ENCODE measurements at regions not wholly inside any gene's neighbourhood (a gene's known extent, or its start where the extent isn't known, plus 50 kb on each side); places are given as distances from the start of the nearest gene placed in this dataset.

- DNase-seq, result no peak
Observed at GRCh38 chr3:189049458-189050236, 122.1 kb upstream of the TPRG1 start.

GRCh38 chr3:189053322-189053721, 118.4 kb upstream of the TPRG1 start:
- DNase-seq, result no peak

- no peak for DNase-seq
Observed at GRCh38 chr3:189056646-189057335, 115.0 kb upstream of the TPRG1 start.

- no peak for DNase-seq
Observed at GRCh38 chr3:189057369-189057768, 114.4 kb upstream of the TPRG1 start.

GRCh38 chr3:189058071-189058470, 113.7 kb upstream of the TPRG1 start:
- DNase-seq, result no peak

GRCh38 chr3:189070965-189071364, 100.8 kb upstream of the TPRG1 start:
- no peak for DNase-seq

- no peak for DNase-seq
Observed at GRCh38 chr3:189071446-189071845, 100.3 kb upstream of the TPRG1 start.

- DNase-seq, result no peak
Observed at GRCh38 chr3:189076449-189076848, 95.3 kb upstream of the TPRG1 start.

- no peak for DNase-seq
Observed at GRCh38 chr3:189080745-189081144, 91.0 kb upstream of the TPRG1 start.

- no peak for DNase-seq
Observed at GRCh38 chr3:189082666-189083427, 88.9 kb upstream of the TPRG1 start.

- DNase-seq, result no peak
Observed at GRCh38 chr3:189084620-189085019, 87.2 kb upstream of the TPRG1 start.

GRCh38 chr3:189092547-189092946, 79.2 kb upstream of the TPRG1 start:
- no peak for DNase-seq

GRCh38 chr3:189094539-189094938, 77.2 kb upstream of the TPRG1 start:
- DNase-seq, result no peak

GRCh38 chr3:189096092-189096491, 75.7 kb upstream of the TPRG1 start:
- DNase-seq, result no peak

GRCh38 chr3:189099031-189099471, 72.7 kb upstream of the TPRG1 start:
- no peak for DNase-seq

GRCh38 chr3:189099505-189100290, 72.1 kb upstream of the TPRG1 start:
- no peak for DNase-seq

GRCh38 chr3:189100866-189101265, 70.9 kb upstream of the TPRG1 start:
- no peak for DNase-seq

GRCh38 chr3:189101594-189101993, 70.2 kb upstream of the TPRG1 start:
- no peak for DNase-seq

- DNase-seq, result no peak
Observed at GRCh38 chr3:189103208-189103607, 68.6 kb upstream of the TPRG1 start.

- no peak for DNase-seq
Observed at GRCh38 chr3:189108067-189108466, 63.7 kb upstream of the TPRG1 start.

- no peak for DNase-seq
Observed at GRCh38 chr3:189108735-189109134, 63.0 kb upstream of the TPRG1 start.

- no peak for DNase-seq
Observed at GRCh38 chr3:189109145-189109544, 62.6 kb upstream of the TPRG1 start.

- no peak for DNase-seq
Observed at GRCh38 chr3:189117087-189117486, 54.7 kb upstream of the TPRG1 start.

All from activated naive CD4-positive, alpha-beta T cell (primary cell).